AG09319 (cell line): ENCODE measurements at regions not wholly inside any gene's neighbourhood (a gene's known extent, or its start where the extent isn't known, plus 50 kb on each side); places are given as distances from the start of the nearest gene placed in this dataset.

Experiments
- DNase-seq: peaks from one replicate; pipeline ENCODE4 v3.0.0-alpha.2; 2010; ENCODE audit warnings: low read depth; ENCODE audit errors: extremely low read depth
- CTCF ChIP-seq: IDR thresholded peaks from 2 replicates; pipeline ENCODE4 v1.5.1; 2011; ENCODE audit warnings: low read depth, mild to moderate bottlenecking, inconsistent platforms, low read length, moderate library complexity

- no peak for TF ChIP-seq CTCF
- DNase-seq = no peak
These were observed 217.7 kb upstream of the VEGFC start for GRCh38 chr4:177010418-177010817.

- no peak for TF ChIP-seq CTCF
- no peak for DNase-seq
These were observed 220.3 kb upstream of the VEGFC start for GRCh38 chr4:177012918-177013545.

GRCh38 chr4:177016541-177017141 lies 223.9 kb upstream of the VEGFC start:
- peak; percentile 62 for DNase-seq
- TF ChIP-seq CTCF = no peak

- TF ChIP-seq CTCF = no peak
- no peak for DNase-seq
These were observed 231.2 kb upstream of the VEGFC start for GRCh38 chr4:177023951-177024350.

GRCh38 chr4:177032341-177032740 lies 239.6 kb upstream of the VEGFC start:
- no peak for DNase-seq
- no peak for TF ChIP-seq CTCF

- TF ChIP-seq CTCF = no peak
- DNase-seq = no peak
These were observed 240.4 kb upstream of the VEGFC start for GRCh38 chr4:177033135-177033534.

GRCh38 chr4:177033632-177034031 lies 240.9 kb upstream of the VEGFC start:
- no peak for DNase-seq
- TF ChIP-seq CTCF = no peak
